SK-N-MC (cell line): ENCODE measurements at regions not wholly inside any gene's neighbourhood (a gene's known extent, or its start where the extent isn't known, plus 50 kb on each side); places are given as distances from the start of the nearest gene placed in this dataset.

Experiments
- DNase-seq: peaks from one replicate; pipeline ENCODE4 v3.0.0-alpha.2; 2011; ENCODE audit warnings: low read depth, low spot score
- H3K27ac ChIP-seq: fragments of 200-600 bp; sonication (generic); 2 replicates; pipeline ENCODE4 v1.5.1; 2016; ENCODE audit warnings: mixed run types
- H3K36me3 ChIP-seq: fragments of 200-600 bp; sonication (generic); 2 replicates; pipeline ENCODE4 v1.6.1; 2017; ENCODE audit warnings: antibody characterized with exemption, low read length, mixed read lengths; ENCODE audit not compliant: insufficient read depth
- H3K4me3 ChIP-seq: fragments of 200-600 bp; sonication (generic); 2 replicates; pipeline ENCODE4 v1.5.1; 2016
- H3K9ac ChIP-seq: fragments of 200-600 bp; sonication (generic); 2 replicates; pipeline ENCODE4 v1.8.0; 2017; ENCODE audit warnings: mixed run types, mixed read lengths; ENCODE audit not compliant: insufficient read length
- H3K9me3 ChIP-seq: fragments of 200-600 bp; sonication (generic); 2 replicates; pipeline ENCODE4 v1.6.1; 2017; ENCODE audit warnings: low read depth, mild to moderate bottlenecking, antibody characterized with exemption, low read length, moderate library complexity, mixed read lengths
- EZH2 ChIP-seq: fragments of 200-600 bp; sonication (generic); IDR thresholded peaks from one replicate; pipeline ENCODE4 v1.6.1; 2017; ENCODE audit warnings: antibody characterized with exemption
- FOXP2 ChIP-seq: optimal IDR thresholded peaks from 2 replicates; pipeline ENCODE3; 2011; ENCODE audit warnings: mild to moderate bottlenecking, moderate library complexity; ENCODE audit not compliant: insufficient read depth; ENCODE audit errors: extremely low read length, control extremely low read depth
- POLR2AphosphoS5 ChIP-seq: IDR thresholded peaks from 2 replicates; pipeline ENCODE4 v1.6.1; 2012; ENCODE audit warnings: mild to moderate bottlenecking, low read depth, low read length, borderline replicate concordance

DNA sequence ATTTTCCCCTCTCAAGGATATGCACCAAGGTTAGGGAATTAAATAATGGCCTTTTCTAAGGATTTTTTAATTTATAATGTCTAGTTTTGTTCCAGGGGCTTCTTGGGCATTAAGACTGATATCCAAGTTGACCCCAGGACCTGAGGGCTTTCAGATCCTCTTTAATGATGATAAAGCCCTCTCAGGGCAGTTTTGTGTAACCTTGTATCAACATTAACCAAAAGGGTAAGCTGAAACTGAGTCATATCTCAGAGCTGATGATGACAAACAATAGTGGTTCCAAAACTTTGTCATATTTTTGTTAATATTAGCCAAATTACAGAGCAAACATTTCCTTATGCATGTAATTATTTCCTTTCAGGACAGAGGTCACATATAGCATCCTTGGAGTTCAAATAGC is 309.4 kb upstream of the MAN1A1 start:
- Histone ChIP-seq H3K9ac (no peak overlapping the region), H3K4me3 (no peak overlapping the region), H3K36me3 (no peaks in the 10 kb centered on the region), H3K27ac (no peak overlapping the region), H3K9me3 (no peaks in the 10 kb centered on the region)
- no peak for DNase-seq
- TF ChIP-seq FOXP2 (no peak), POLR2AphosphoS5 (no peak), EZH2 (no peak)

DNA sequence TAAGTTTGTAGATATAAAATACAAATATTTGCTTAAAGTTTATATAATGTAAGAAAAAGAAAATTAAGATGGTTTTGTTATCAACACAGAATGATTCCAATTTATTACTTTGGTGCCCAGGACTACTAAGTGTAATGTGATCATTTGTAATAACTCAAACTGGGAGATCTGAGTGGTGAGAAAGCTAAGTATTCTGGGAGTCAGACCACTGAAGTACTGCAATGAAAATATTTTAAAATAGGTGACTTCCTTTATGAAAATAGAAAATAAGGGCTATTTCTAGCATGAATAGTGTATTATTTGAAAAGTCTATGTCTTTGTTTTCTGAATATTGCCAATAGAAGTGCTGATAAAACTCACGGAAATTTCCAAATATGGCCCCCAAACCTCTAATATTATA is 305.6 kb upstream of the MAN1A1 start:
- H3K27ac ChIP-seq, result no peak overlapping the region

DNA sequence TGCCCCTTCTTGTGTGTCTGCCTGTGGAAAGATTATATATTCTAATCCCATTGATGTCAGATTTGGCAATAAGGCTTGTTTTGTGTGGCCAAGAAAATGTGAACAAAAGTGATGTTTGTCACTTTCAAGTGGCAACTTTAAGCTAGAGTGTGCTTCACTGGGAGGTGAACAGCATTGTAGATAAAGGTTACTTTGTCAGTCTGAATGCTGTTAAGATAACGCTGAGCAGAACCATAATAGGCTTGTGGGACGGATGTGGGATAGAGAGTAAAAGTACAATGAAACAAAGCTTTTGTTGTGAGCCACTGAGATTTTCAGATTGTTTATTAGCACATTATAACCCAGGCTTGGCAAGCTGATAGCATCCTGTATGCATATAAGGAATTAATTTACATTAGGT is 303.8 kb upstream of the MAN1A1 start:
- DNase-seq, result no peak
- Histone ChIP-seq H3K9me3 (no peaks in the 10 kb centered on the region), H3K4me3 (no peak overlapping the region), H3K9ac (no peak overlapping the region), H3K36me3 (no peaks in the 10 kb centered on the region), H3K27ac (no peak overlapping the region)
- TF ChIP-seq EZH2 (no peak), POLR2AphosphoS5 (no peak), FOXP2 (no peak)

More for the DNA sequence above, 305.6 kb upstream of the MAN1A1 start:
- no peaks in the 10 kb centered on the region for H3K9me3 ChIP-seq
- no peak for DNase-seq
- H3K4me3 ChIP-seq, result no peak overlapping the region
- H3K36me3 ChIP-seq, result no peaks in the 10 kb centered on the region
- no peak overlapping the region for H3K9ac ChIP-seq
- no peak for TF ChIP-seq FOXP2
- no peak for TF ChIP-seq EZH2

DNA sequence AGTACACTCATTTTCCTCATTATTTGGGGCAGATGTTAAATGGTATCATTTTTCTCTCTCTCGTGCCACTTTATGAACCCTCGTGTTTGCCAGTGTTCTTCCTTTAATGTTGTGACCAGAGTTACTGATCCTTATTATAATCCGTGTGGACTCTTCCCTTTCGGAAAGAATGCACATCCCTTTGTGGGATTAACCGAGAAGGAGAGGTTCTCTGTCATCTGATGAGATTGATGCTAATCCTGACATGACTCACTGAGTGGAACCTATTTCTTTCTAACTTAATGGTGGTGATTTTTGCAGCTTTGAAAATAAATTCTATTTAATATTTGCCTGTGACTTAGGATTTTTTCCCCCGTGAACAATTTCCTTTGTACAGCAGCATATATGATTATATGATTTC is 300.0 kb upstream of the MAN1A1 start:
- Histone ChIP-seq H3K9ac (no peak overlapping the region), H3K27ac (no peak overlapping the region), H3K36me3 (no peaks in the 10 kb centered on the region), H3K9me3 (no peaks in the 10 kb centered on the region), H3K4me3 (no peak overlapping the region)
- no peak for DNase-seq
- TF ChIP-seq EZH2 (no peak), FOXP2 (no peak), POLR2AphosphoS5 (no peak)

DNA sequence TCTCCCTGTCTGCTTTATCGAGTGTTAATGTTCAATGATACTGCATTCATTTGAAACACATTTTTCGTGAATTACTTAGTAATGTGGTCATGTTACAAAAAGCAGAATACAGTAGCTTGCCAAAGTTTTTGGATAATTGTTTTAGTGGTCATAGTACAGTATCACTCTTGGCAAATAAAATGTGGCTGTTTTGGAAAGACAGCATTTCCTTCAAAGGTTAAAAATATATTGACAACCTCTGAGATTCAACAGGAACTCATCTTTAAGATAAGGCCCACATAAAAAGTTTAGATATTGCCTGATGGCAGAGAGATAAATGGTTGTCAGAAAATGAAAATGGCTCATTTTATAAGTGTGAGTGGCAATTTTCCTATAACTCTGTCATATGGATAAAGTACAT is 297.7 kb upstream of the MAN1A1 start:
- H3K36me3 ChIP-seq, result no peaks in the 10 kb centered on the region
- H3K9me3 ChIP-seq, result no peaks in the 10 kb centered on the region
- DNase-seq, result no peak
- no peak overlapping the region for H3K4me3 ChIP-seq
- H3K27ac ChIP-seq, result no peak overlapping the region
- no peak overlapping the region for H3K9ac ChIP-seq
- no peak for TF ChIP-seq POLR2AphosphoS5

DNA sequence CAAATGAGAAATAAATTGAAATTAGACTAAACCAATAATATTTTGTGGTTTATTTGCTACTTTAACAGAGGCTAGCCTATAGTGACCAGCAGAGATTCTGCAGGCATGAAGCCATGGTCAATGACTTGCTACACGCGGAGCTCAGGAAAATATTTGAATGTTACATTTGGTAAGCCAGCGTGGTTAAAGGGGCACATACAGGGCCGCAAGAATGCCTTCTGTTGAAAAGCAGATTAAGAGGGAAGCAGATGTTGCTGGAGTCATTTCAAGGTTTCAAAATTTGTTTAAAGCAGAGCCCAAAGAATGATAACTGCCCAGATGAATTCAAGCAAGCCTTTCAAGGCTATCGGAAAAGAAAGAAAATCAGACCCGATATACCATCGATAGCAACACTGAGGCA is 294.3 kb upstream of the MAN1A1 start:
- Histone ChIP-seq H3K9me3 (no peaks in the 10 kb centered on the region), H3K36me3 (no peaks in the 10 kb centered on the region), H3K9ac (no peak overlapping the region), H3K27ac (no peak overlapping the region), H3K4me3 (no peak overlapping the region)
- no peak for DNase-seq
- no peak for TF ChIP-seq POLR2AphosphoS5
- no peak for TF ChIP-seq EZH2
- no peak for TF ChIP-seq FOXP2

DNA sequence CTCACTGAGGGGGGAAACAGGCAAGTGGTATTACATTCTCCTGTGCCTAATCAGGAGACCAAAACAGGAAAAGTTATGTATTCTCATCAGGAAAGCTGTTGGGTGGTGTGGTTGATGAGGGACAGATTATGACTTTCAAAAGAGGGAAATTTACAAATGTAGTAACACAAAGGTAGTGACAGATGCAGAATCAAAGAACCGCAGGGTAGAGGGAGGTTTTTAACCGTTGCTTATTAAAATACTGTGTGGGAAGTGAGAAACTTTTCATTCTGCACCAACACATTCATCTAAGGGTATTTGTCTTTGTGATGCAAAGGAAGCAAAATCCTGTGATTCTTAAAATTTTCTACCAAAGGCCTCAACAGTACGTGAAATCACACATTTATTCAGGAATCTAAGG is 288.2 kb upstream of the MAN1A1 start:
- no peak overlapping the region for H3K9ac ChIP-seq
- no peak for DNase-seq
- no peak overlapping the region for H3K4me3 ChIP-seq
- no peaks in the 10 kb centered on the region for H3K9me3 ChIP-seq
- H3K27ac ChIP-seq, result no peak overlapping the region
- TF ChIP-seq EZH2 (no peak), POLR2AphosphoS5 (no peak), FOXP2 (no peak)
- H3K36me3 ChIP-seq, result no peaks in the 10 kb centered on the region

DNA sequence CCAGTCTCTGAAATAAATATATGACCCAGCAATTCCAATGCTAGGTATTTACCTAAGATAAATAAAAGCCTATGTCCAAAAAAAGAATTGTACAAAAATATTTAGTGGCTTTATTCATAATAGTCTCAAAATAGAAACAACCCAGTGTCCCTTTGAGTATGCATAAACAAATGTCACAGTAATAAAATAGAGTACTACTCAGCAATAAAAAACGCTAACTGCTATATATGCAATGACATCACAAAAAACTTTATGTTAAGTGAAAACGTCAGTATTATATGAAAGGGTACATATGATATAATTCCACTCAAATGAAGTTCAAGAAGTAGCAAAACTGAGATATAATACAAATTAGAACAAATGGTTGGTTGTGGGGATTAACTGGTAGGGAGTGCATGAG is 286.5 kb upstream of the MAN1A1 start:
- H3K36me3 ChIP-seq, result no peaks in the 10 kb centered on the region
- no peak for DNase-seq
- TF ChIP-seq POLR2AphosphoS5 (no peak), FOXP2 (no peak), EZH2 (no peak)
- H3K9me3 ChIP-seq, result no peaks in the 10 kb centered on the region
- H3K4me3 ChIP-seq, result no peak overlapping the region
- H3K9ac ChIP-seq, result no peak overlapping the region
- H3K27ac ChIP-seq, result no peak overlapping the region

DNA sequence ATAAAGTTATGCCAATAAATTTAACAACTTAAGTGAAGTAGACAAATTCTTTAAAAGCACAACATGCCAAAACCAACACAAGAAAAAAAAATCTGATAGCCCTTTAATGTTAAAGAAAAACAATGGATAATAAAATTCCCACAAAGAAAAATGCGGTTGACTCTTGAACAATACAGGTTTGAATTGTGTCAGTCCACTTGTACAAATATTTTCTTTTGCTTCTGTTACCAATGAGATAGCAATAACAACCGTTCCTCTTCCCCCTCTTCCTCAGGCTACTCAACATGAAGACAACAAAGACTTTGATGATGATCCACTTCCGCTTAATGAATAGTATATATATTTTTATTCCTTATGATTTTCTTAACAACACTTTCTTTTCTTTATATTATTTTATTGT is 283.9 kb upstream of the MAN1A1 start:
- H3K36me3 ChIP-seq, result no peaks in the 10 kb centered on the region
- H3K9ac ChIP-seq, result no peak overlapping the region
- TF ChIP-seq EZH2 (no peak), POLR2AphosphoS5 (no peak), FOXP2 (no peak)
- H3K9me3 ChIP-seq, result no peaks in the 10 kb centered on the region
- H3K4me3 ChIP-seq, result no peak overlapping the region
- no peak overlapping the region for H3K27ac ChIP-seq
- no peak for DNase-seq

DNA sequence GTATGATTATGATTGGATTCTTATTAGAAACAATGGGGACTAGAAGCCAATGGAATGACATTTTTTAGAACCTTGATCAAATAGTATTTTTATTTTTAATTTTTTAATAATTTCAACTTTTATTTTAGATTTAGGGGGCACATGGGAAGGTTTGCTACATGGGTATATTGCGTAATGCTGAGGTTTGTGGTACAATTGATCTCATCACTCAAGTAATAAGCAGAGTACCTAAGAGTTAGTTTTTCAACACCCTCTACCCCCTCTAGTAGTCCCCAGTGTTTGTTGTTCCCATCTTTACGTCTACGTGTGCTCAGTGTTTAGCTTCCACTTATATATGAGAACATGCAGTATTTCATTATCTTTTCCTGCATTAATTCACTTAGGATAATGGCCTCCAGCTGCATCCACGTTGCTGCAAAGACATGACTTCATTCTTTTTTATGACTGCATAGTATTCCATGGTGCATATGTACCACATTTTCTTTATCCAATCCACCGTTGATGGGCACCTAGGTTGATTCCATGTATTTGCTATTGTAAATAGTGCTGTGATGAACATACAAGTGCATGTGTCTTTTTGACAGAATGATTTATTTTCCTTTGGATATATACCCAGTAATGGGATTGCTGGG is 281.1 kb upstream of the MAN1A1 start:
- TF ChIP-seq POLR2AphosphoS5 (no peak), EZH2 (no peak), FOXP2 (no peak)
- H3K36me3 ChIP-seq, result no peaks in the 10 kb centered on the region
- no peak overlapping the region for H3K27ac ChIP-seq
- H3K4me3 ChIP-seq, result no peak overlapping the region
- no peaks in the 10 kb centered on the region for H3K9me3 ChIP-seq
- H3K9ac ChIP-seq, result no peak overlapping the region
- DNase-seq, result no peak
